ENCODE measurements at regions not wholly inside any gene's neighbourhood (a gene's known extent, or its start where the extent isn't known, plus 50 kb on each side); places are given as distances from the start of the nearest gene placed in this dataset.

GRCh38 chr7:126368-126767 lies 66.0 kb upstream of the FAM20C start:
- TF ChIP-seq POLR2A (IDR thresholded peaks at IDR 0.05; ENCODE audit: low read depth, low read length): no peak
- no peak for FAIRE-seq
- DNase-seq (ENCODE audit: insufficient read length, low spot score): no peak

- no peak for TF ChIP-seq POLR2A (IDR thresholded peaks at IDR 0.05; ENCODE audit: low read depth, low read length)
- DNase-seq (ENCODE audit: insufficient read length, low spot score): no peak
- FAIRE-seq: no peak
Observed at GRCh38 chr7:127064-127598, 65.2 kb upstream of the FAM20C start.

GRCh38 chr7:128171-129080 lies 63.9 kb upstream of the FAM20C start:
- DNase-seq (ENCODE audit: insufficient read length, low spot score) (no peak), FAIRE-seq (no peak)
- TF ChIP-seq POLR2A (IDR thresholded peaks at IDR 0.05; ENCODE audit: low read depth, low read length): no peak

GRCh38 chr7:129366-130221 lies 62.8 kb upstream of the FAM20C start:
- DNase-seq (ENCODE audit: insufficient read length, low spot score) (no peak), FAIRE-seq (no peak)
- no peak for TF ChIP-seq POLR2A (IDR thresholded peaks at IDR 0.05; ENCODE audit: low read depth, low read length)

GRCh38 chr7:130222-130572 lies 62.2 kb upstream of the FAM20C start:
- FAIRE-seq: no peak
- DNase-seq (ENCODE audit: insufficient read length, low spot score): no peak
- no peak for TF ChIP-seq POLR2A (IDR thresholded peaks at IDR 0.05; ENCODE audit: low read depth, low read length)

GRCh38 chr7:130875-131780 lies 61.2 kb upstream of the FAM20C start:
- no peak for FAIRE-seq
- TF ChIP-seq POLR2A (IDR thresholded peaks at IDR 0.05; ENCODE audit: low read depth, low read length): no peak
- DNase-seq (ENCODE audit: insufficient read length, low spot score): no peak

GRCh38 chr7:131781-132482 lies 60.4 kb upstream of the FAM20C start:
- no peak for DNase-seq (ENCODE audit: insufficient read length, low spot score)

GRCh38 chr7:132899-133298 lies 59.5 kb upstream of the FAM20C start:
- FAIRE-seq (no peak), DNase-seq (ENCODE audit: insufficient read length, low spot score) (no peak)
- no peak for TF ChIP-seq POLR2A (IDR thresholded peaks at IDR 0.05; ENCODE audit: low read depth, low read length)

More at GRCh38 chr7:131781-132482, 60.4 kb upstream of the FAM20C start:
- no peak for TF ChIP-seq POLR2A (IDR thresholded peaks at IDR 0.05; ENCODE audit: low read depth, low read length)
- no peak for FAIRE-seq

GRCh38 chr7:133470-133869 lies 58.9 kb upstream of the FAM20C start:
- FAIRE-seq (no peak), DNase-seq (ENCODE audit: insufficient read length, low spot score) (no peak)
- no peak for TF ChIP-seq POLR2A (IDR thresholded peaks at IDR 0.05; ENCODE audit: low read depth, low read length)

GRCh38 chr7:134029-134428 lies 58.3 kb upstream of the FAM20C start:
- no peak for TF ChIP-seq POLR2A (IDR thresholded peaks at IDR 0.05; ENCODE audit: low read depth, low read length)
- no peak for FAIRE-seq
- no peak for DNase-seq (ENCODE audit: insufficient read length, low spot score)

GRCh38 chr7:134561-135256 lies 57.7 kb upstream of the FAM20C start:
- DNase-seq (ENCODE audit: insufficient read length, low spot score) (no peak), FAIRE-seq (no peak)
- TF ChIP-seq POLR2A (IDR thresholded peaks at IDR 0.05; ENCODE audit: low read depth, low read length): no peak

GRCh38 chr7:135257-135653 lies 57.1 kb upstream of the FAM20C start:
- TF ChIP-seq POLR2A (IDR thresholded peaks at IDR 0.05; ENCODE audit: low read depth, low read length): no peak
- no peak for FAIRE-seq

More at GRCh38 chr7:135257-135653, 57.1 kb upstream of the FAM20C start:
- no peak for DNase-seq (ENCODE audit: insufficient read length, low spot score)

Measured in H54 (cell line).